GM20000 (cell line): ENCODE measurements at regions not wholly inside any gene's neighbourhood (a gene's known extent, or its start where the extent isn't known, plus 50 kb on each side); places are given as distances from the start of the nearest gene placed in this dataset.

Experiments used
- DNase-seq: peaks from one replicate; pipeline ENCODE4 v3.0.0; 2012; ENCODE audit warnings: low spot score
- TF ChIP-seq, protein P1 (sequence below): IDR thresholded peaks from 2 replicates; pipeline ENCODE4 v1.5.1; 2012; ENCODE audit warnings: mild to moderate bottlenecking, control low read depth; ENCODE audit errors: extremely low read depth, missing control alignments

DNA sequence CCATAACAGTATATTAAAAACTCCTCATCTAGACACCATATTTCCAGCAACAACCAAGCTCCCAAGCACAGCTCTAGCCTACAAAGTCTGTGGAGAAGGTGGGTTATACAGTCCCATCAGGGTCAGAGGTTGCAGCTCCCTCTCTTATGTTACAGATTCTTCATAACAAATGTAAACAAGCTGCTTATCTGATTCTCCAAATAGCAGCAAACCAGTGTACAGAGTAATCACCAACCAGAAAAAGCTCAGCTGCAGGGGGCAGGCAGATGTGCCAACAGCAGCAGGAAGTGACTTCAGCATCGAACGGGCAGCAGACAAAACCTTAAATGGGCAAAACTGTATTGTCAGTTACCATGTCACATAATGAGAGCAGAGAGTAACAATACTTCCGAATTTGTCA lies 52.9 kb upstream of the NABP1 start:
- DNase-seq: no peak
- TF ChIP-seq, protein P1, sequence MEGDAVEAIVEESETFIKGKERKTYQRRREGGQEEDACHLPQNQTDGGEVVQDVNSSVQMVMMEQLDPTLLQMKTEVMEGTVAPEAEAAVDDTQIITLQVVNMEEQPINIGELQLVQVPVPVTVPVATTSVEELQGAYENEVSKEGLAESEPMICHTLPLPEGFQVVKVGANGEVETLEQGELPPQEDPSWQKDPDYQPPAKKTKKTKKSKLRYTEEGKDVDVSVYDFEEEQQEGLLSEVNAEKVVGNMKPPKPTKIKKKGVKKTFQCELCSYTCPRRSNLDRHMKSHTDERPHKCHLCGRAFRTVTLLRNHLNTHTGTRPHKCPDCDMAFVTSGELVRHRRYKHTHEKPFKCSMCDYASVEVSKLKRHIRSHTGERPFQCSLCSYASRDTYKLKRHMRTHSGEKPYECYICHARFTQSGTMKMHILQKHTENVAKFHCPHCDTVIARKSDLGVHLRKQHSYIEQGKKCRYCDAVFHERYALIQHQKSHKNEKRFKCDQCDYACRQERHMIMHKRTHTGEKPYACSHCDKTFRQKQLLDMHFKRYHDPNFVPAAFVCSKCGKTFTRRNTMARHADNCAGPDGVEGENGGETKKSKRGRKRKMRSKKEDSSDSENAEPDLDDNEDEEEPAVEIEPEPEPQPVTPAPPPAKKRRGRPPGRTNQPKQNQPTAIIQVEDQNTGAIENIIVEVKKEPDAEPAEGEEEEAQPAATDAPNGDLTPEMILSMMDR: no peak

- TF ChIP-seq, protein P1: no peak
- no peak for DNase-seq
Measured at GRCh38 chr2:191625446-191625845, 52.5 kb upstream of the NABP1 start.

GRCh38 chr2:191626497-191627151 lies 51.3 kb upstream of the NABP1 start:
- TF ChIP-seq, protein P1: no peak
- no peak for DNase-seq

GRCh38 chr2:191627518-191627917 lies 50.4 kb upstream of the NABP1 start:
- TF ChIP-seq, protein P1: no peak

More at GRCh38 chr2:191627518-191627917, 50.4 kb upstream of the NABP1 start:
- no peak for DNase-seq
